HepG2 (cell line): ENCODE measurements at regions not wholly inside any gene's neighbourhood (a gene's known extent, or its start where the extent isn't known, plus 50 kb on each side); places are given as distances from the start of the nearest gene placed in this dataset.

ENCODE experiments used
- ATAC-seq: fragments of 200-7000 bp; cut with Tn5 transposase; 3 replicates; pipeline ENCODE4 v1.9.1; 2020; ENCODE audit warnings: mild to moderate bottlenecking, moderate library complexity
- BruUV-seq: library from RNA; stranded (reverse); fragments of 400-500 nt; replicated peaks from 2 replicates; lab custom pipeline; 2021; lab: Mats Ljungman, UMichigan
- CTCF ChIA-PET: fragments of 300-600 bp; formaldehyde crosslinking; extraction: SDS; loops from one replicate; lab custom pipeline; 2021; ENCODE audit warnings: low total read pairs, inconsistent platforms, low intra/inter-chr PET ratio; lab: Yijun Ruan, JAX
- POLR2A ChIA-PET: fragments of 350-600 bp; sonication (Branson Sonifier 250); formaldehyde crosslinking; loops from one replicate; lab custom pipeline; 2020; ENCODE audit warnings: antibody characterized with exemption, inconsistent platforms; lab: Yijun Ruan, JAX
- DNase-seq: peaks from one replicate; pipeline ENCODE4 v3.0.0-alpha.2; 2015; ENCODE audit warnings: low spot score
- FAIRE-seq: peaks from 3 replicates; lab custom pipeline; 2011; peaks lifted over from hg19 to GRCh38; lab: Jason Lieb, UNC
- H2AFZ ChIP-seq: one replicate; pipeline ENCODE4 v1.6.1; 2011; ENCODE audit warnings: low read length, inconsistent platforms
- H3K27ac ChIP-seq: fragments of 300-600 bp; 3 replicates; pipeline ENCODE4 v1.8.0; 2011; ENCODE audit warnings: mixed run types, mild to moderate bottlenecking, mixed read lengths, low read length, inconsistent platforms; ENCODE audit not compliant: insufficient read depth; ENCODE audit errors: extremely low read length
- H3K27me3 ChIP-seq, 2 experiments: fragments of 200-600 bp in 1 of 2; 2 replicates in 1 of 2; 3 replicates in 1 of 2; pipeline versions ENCODE4 v1.6.0 to v1.8.0; 2011; ENCODE audit warnings: low read length in 2 of 2, mild to moderate bottlenecking in 2 of 2, moderate library complexity in 2 of 2, inconsistent platforms in 1 of 2; ENCODE audit not compliant: insufficient read depth in 2 of 2, control insufficient read depth in 1 of 2
- H3K36me3 ChIP-seq, 2 experiments: fragments of 200-600 bp in 1 of 2; replicated peaks in 1 of 2; 2 replicates in 1 of 2; 3 replicates in 1 of 2; pipeline versions ENCODE4 v1.5.1 to v1.8.0; 2011; ENCODE audit warnings: low read length in 2 of 2, inconsistent platforms in 1 of 2; ENCODE audit not compliant: insufficient read depth in 2 of 2, control insufficient read depth in 1 of 2
- H3K4me1 ChIP-seq: 2 replicates; pipeline ENCODE4 v1.5.1; 2012; ENCODE audit warnings: low read length, inconsistent platforms; ENCODE audit not compliant: insufficient read depth
- H3K4me2 ChIP-seq: 2 replicates; pipeline ENCODE4 v1.6.0; 2011; ENCODE audit warnings: low read depth, low read length, inconsistent platforms
- H3K4me3 ChIP-seq, 3 experiments: fragments of 200-600 bp in 1 of 3; sonication (generic), shearing (Covaris generic) in 1 of 3; replicated peaks in 1 of 3; 2 replicates each; pipeline ENCODE4 v1.5.1; 2011 to 2016; ENCODE audit warnings: low read length in 3 of 3, inconsistent platforms in 2 of 3, low read depth in 2 of 3, mild to moderate bottlenecking in 2 of 3, control low read depth in 1 of 3, mixed read lengths in 1 of 3; ENCODE audit not compliant: insufficient read depth in 1 of 3
- H3K79me2 ChIP-seq: one replicate; pipeline ENCODE4 v1.6.1; 2011; ENCODE audit warnings: low read length, inconsistent platforms; ENCODE audit not compliant: insufficient read depth
- H3K9ac ChIP-seq: 2 replicates; pipeline ENCODE4 v1.6.0; 2011; ENCODE audit warnings: mild to moderate bottlenecking, low read depth, low read length, inconsistent platforms; ENCODE audit not compliant: insufficient read depth
- H3K9me3 ChIP-seq: 2 replicates; pipeline ENCODE4 v1.5.1; 2012; ENCODE audit warnings: mild to moderate bottlenecking, low read length
- H4K20me1 ChIP-seq: 2 replicates; pipeline ENCODE4 v1.6.0; 2011; ENCODE audit warnings: inconsistent platforms, mild to moderate bottlenecking, low read length, moderate library complexity; ENCODE audit not compliant: insufficient read depth
- ARNT ChIP-seq: fragments of 450-650 bp; IDR thresholded peaks from 2 replicates; pipeline ENCODE4 v1.6.1; 2017
- BRCA1 ChIP-seq: sonication (generic); formaldehyde crosslinking; IDR thresholded peaks from 2 replicates; pipeline ENCODE4 v1.4.0; 2020; ENCODE audit warnings: missing genetic modification reagents
- HDAC6 ChIP-seq: fragments of 200-600 bp; sonication (generic); IDR thresholded peaks from 2 replicates; pipeline ENCODE4 v1.7.0; 2017; ENCODE audit warnings: mild to moderate bottlenecking, antibody characterized with exemption, low read length, low read depth
- NFRKB ChIP-seq: fragments of 450-650 bp; IDR thresholded peaks from 2 replicates; pipeline ENCODE4 v1.6.1; 2017
- POGK ChIP-seq: sonication (generic); formaldehyde crosslinking; conservative IDR thresholded peaks from 2 replicates; pipeline ENCODE4 v1.8.0; 2022; ENCODE audit warnings: mild to moderate bottlenecking, moderate library complexity, missing genetic modification reagents
- ZHX2 ChIP-seq, 2 experiments: sonication (generic) in 1 of 2; formaldehyde crosslinking in 1 of 2; IDR thresholded peaks; 2 replicates each; pipeline versions ENCODE4 v1.6.1 to v1.9.0; 2014 to 2022; ENCODE audit warnings: antibody characterized with exemption in 1 of 2, borderline replicate concordance in 1 of 2, inconsistent platforms in 1 of 2, low read depth in 1 of 2, missing genetic modification reagents in 1 of 2
- ZMYM4 ChIP-seq: sonication (generic); formaldehyde crosslinking; IDR thresholded peaks from 2 replicates; pipeline ENCODE4 v1.8.1; 2023; ENCODE audit warnings: mild to moderate bottlenecking, missing genetic modification reagents
- ZNF256 ChIP-seq: sonication (generic); formaldehyde crosslinking; conservative IDR thresholded peaks from 2 replicates; pipeline ENCODE4 v1.4.0; 2020; ENCODE audit warnings: missing genetic modification reagents
- ZNF562 ChIP-seq: sonication (generic); formaldehyde crosslinking; IDR thresholded peaks from 2 replicates; pipeline ENCODE4 v1.8.0; 2022; ENCODE audit warnings: missing genetic modification reagents, borderline replicate concordance
- ZNF616 ChIP-seq: sonication (generic); formaldehyde crosslinking; IDR thresholded peaks from 2 replicates; pipeline ENCODE4 v1.5.0; 2020; ENCODE audit warnings: low read depth, mild to moderate bottlenecking, missing genetic modification reagents
- ZNF776 ChIP-seq: sonication (generic); formaldehyde crosslinking; IDR thresholded peaks from 2 replicates; pipeline ENCODE4 v1.4.0; 2020; ENCODE audit warnings: mild to moderate bottlenecking, missing genetic modification reagents
- ZNF841 ChIP-seq: sonication (generic); formaldehyde crosslinking; IDR thresholded peaks from 2 replicates; pipeline ENCODE4 v1.8.1; 2023; ENCODE audit warnings: missing genetic modification reagents, borderline replicate concordance
- ZNF879 ChIP-seq: sonication (generic); formaldehyde crosslinking; IDR thresholded peaks from 2 replicates; pipeline ENCODE4 v1.8.1; 2023; ENCODE audit warnings: missing genetic modification reagents
- WGBS: methylation state at CpG from one replicate; pipeline ENCODE4 v1.1.6; 2017; ENCODE audit warnings: low lambda C conversion rate; 5-methylcytosine and 5-hydroxymethylcytosine counted together
- in situ Hi-C: cut with HindIII; loops from 2 replicates; pipeline ENCODE4 v1.10.0; 2017; ENCODE audit warnings: low pct_unique_long_range_greater_than_20kb; ENCODE audit not compliant: extremely low pct_ligation_motif_present
- intact Hi-C: fragments of 100-400 bp; cut with micrococcal nuclease; formaldehyde crosslinking; loops from one replicate; pipeline ENCODE4 v1.10.0; 2022; ENCODE audit not compliant: unreplicated experiment

GRCh38 chr9:82893549-82893948 lies 169.4 kb downstream of the RASEF start:
- no TSS peak for BruUV-seq
- ATAC-seq (no peak), DNase-seq (no peak), FAIRE-seq (no peak)
- H3K4me3 ChIP-seq = no peak overlapping the region
- no peaks in the 10 kb centered on the region for H3K4me1 ChIP-seq
- no peak overlapping the region for H2AFZ ChIP-seq
- in situ Hi-C loops = no loop called here
- no peaks in the 10 kb centered on the region for H4K20me1 ChIP-seq
- no peaks in the 10 kb centered on the region for H3K36me3 ChIP-seq
- no peaks in the 10 kb centered on the region for H3K79me2 ChIP-seq
- intact Hi-C loops = no loop called here
- H3K4me2 ChIP-seq = no peak overlapping the region
- no peak overlapping the region for H3K9ac ChIP-seq
- CTCF ChIA-PET = no interaction called here
- H3K9me3 ChIP-seq = no peaks in the 10 kb centered on the region
- H3K27me3 ChIP-seq = no peaks in the 10 kb centered on the region
- POLR2A ChIA-PET = no interaction called here
- no peak overlapping the region for H3K27ac ChIP-seq
- TF ChIP-seq ZNF879 (CRISPR knock-in tag) = no peak

GRCh38 chr9:82894548-82894947 lies 168.4 kb downstream of the RASEF start:
- ChIA-PET CTCF (no interaction called here), POLR2A (no interaction called here)
- DNase-seq = no peak
- Histone ChIP-seq H2AFZ (no peak overlapping the region), H3K4me1 (no peaks in the 10 kb centered on the region), H3K4me2 (no peak overlapping the region), H3K4me3 (no peak overlapping the region), H3K27ac (no peak overlapping the region), H3K36me3 (no peaks in the 10 kb centered on the region), H4K20me1 (no peaks in the 10 kb centered on the region), H3K79me2 (no peaks in the 10 kb centered on the region), H3K9me3 (no peaks in the 10 kb centered on the region), H3K9ac (no peak overlapping the region), H3K27me3 (no peaks in the 10 kb centered on the region)
- no peak for FAIRE-seq
- BruUV-seq = no TSS peak
- in situ Hi-C loops = no loop called here
- WGBS = 0% methylated on average over 1 of the region's 1 CpG
- intact Hi-C loops = no loop called here
- no peak for ATAC-seq
- TF ChIP-seq ZNF841 = no peak
- TF ChIP-seq BRCA1 = no peak
- no peak for TF ChIP-seq ZNF776 (CRISPR knock-in tag)
- no peak for TF ChIP-seq ZNF562 (CRISPR knock-in tag)
- no peak for TF ChIP-seq ZHX2 (IDR thresholded peaks at IDR 0.05; ENCODE audit: low read depth)
- TF ChIP-seq ZHX2 (CRISPR knock-in tag; IDR thresholded peaks at IDR 0.05; ENCODE audit: borderline replicate concordance) = no peak
- TF ChIP-seq POGK (CRISPR knock-in tag) = no peak
- no peak for TF ChIP-seq ZMYM4
- TF ChIP-seq HDAC6 = no peak
- TF ChIP-seq ZNF616 (CRISPR knock-in tag) = no peak
- no peak for TF ChIP-seq ARNT
- no peak for TF ChIP-seq NFRKB
- TF ChIP-seq ZNF256 (CRISPR knock-in tag) = no peak
